ENCODE measurements at regions not wholly inside any gene's neighbourhood (a gene's known extent, or its start where the extent isn't known, plus 50 kb on each side); places are given as distances from the start of the nearest gene placed in this dataset.

GRCh38 chr2:211067029-211067428 lies 510.6 kb downstream of the CPS1 start:
- DNase-seq (ENCODE audit: low spot score): no peak

GRCh38 chr2:211068108-211068780 lies 511.8 kb downstream of the CPS1 start:
- no peak for DNase-seq (ENCODE audit: low spot score)

GRCh38 chr2:211070547-211070946 lies 514.1 kb downstream of the CPS1 start:
- no peak for DNase-seq (ENCODE audit: low spot score)

- no peak for DNase-seq (ENCODE audit: low spot score)
Observed at GRCh38 chr2:211077216-211077767, 520.9 kb downstream of the CPS1 start.

GRCh38 chr2:211084352-211084751 lies 528.0 kb downstream of the CPS1 start:
- no peak for DNase-seq (ENCODE audit: low spot score)

GRCh38 chr2:211085056-211085680 lies 528.8 kb downstream of the CPS1 start:
- DNase-seq (ENCODE audit: low spot score): peak; percentile 45

GRCh38 chr2:211086049-211086448 lies 529.6 kb downstream of the CPS1 start:
- DNase-seq (ENCODE audit: low spot score): no peak

GRCh38 chr2:211089127-211089526 lies 532.7 kb downstream of the CPS1 start:
- no peak for DNase-seq (ENCODE audit: low spot score)

- peak; percentile 6 for DNase-seq (ENCODE audit: low spot score)
Observed at GRCh38 chr2:211093743-211094303, 537.4 kb downstream of the CPS1 start.

- DNase-seq (ENCODE audit: low spot score): no peak
Observed at GRCh38 chr2:211103989-211104388, 547.6 kb downstream of the CPS1 start.

GRCh38 chr2:211113334-211114175 lies 557.2 kb downstream of the CPS1 start:
- DNase-seq (ENCODE audit: low spot score): no peak

GRCh38 chr2:211114826-211115455 lies 558.5 kb downstream of the CPS1 start:
- no peak for DNase-seq (ENCODE audit: low spot score)

GRCh38 chr2:211117026-211117425 lies 560.6 kb downstream of the CPS1 start:
- DNase-seq (ENCODE audit: low spot score): no peak

GRCh38 chr2:211126256-211126655 lies 569.9 kb downstream of the CPS1 start:
- no peak for DNase-seq (ENCODE audit: low spot score)

- DNase-seq (ENCODE audit: low spot score): no peak
Observed at GRCh38 chr2:211127501-211127900, 571.1 kb downstream of the CPS1 start.

GRCh38 chr2:211128287-211128686 lies 571.9 kb downstream of the CPS1 start:
- peak; percentile 39 for DNase-seq (ENCODE audit: low spot score)

GRCh38 chr2:211129798-211130197 lies 573.4 kb downstream of the CPS1 start:
- no peak for DNase-seq (ENCODE audit: low spot score)

- DNase-seq (ENCODE audit: low spot score): no peak
Observed at GRCh38 chr2:211132046-211132445, 575.6 kb downstream of the CPS1 start.

GRCh38 chr2:211132573-211132972 lies 576.2 kb downstream of the CPS1 start:
- peak; percentile 27 for DNase-seq (ENCODE audit: low spot score)

GRCh38 chr2:211133766-211134165 lies 577.4 kb downstream of the CPS1 start:
- DNase-seq (ENCODE audit: low spot score): no peak

- DNase-seq (ENCODE audit: low spot score): no peak
Observed at GRCh38 chr2:211138551-211138950, 582.2 kb downstream of the CPS1 start.

GRCh38 chr2:211141646-211142045 lies 585.2 kb downstream of the CPS1 start:
- DNase-seq (ENCODE audit: low spot score): no peak

All from kidney tubule cell (primary cell).